IMR-90 (cell line): ENCODE measurements at regions not wholly inside any gene's neighbourhood (a gene's known extent, or its start where the extent isn't known, plus 50 kb on each side); places are given as distances from the start of the nearest gene placed in this dataset.

Experiments used
- CEBPB ChIP-seq: IDR thresholded peaks from 2 replicates; pipeline ENCODE4 v1.6.1; 2012; ENCODE audit warnings: low read depth, low read length, improper control_type of control experiment
- FOS ChIP-seq: fragments of 150-350 bp; IDR thresholded peaks from 2 replicates; pipeline ENCODE4 v1.6.1; 2016; ENCODE audit warnings: low read depth, low read length
- MAFK ChIP-seq: IDR thresholded peaks from 2 replicates; pipeline ENCODE4 v1.6.1; 2012; ENCODE audit warnings: low read depth, low read length, improper control_type of control experiment
- POLR2A ChIP-seq: IDR thresholded peaks from 2 replicates; pipeline ENCODE4 v1.6.1; 2012; ENCODE audit warnings: mild to moderate bottlenecking, low read depth, low read length
- RFX5 ChIP-seq: IDR thresholded peaks from 2 replicates; pipeline ENCODE4 v1.8.0; 2012; ENCODE audit warnings: low read depth, mild to moderate bottlenecking, low read length, moderate library complexity
- TF ChIP-seq, protein P1 (sequence below): conservative IDR thresholded peaks from 2 replicates; pipeline ENCODE4 v1.5.1; 2012; ENCODE audit warnings: mild to moderate bottlenecking, low read depth, low read length, improper control_type of control experiment
- TF ChIP-seq, protein P2 (sequence below): fragments of 150-350 bp; IDR thresholded peaks from 2 replicates; pipeline ENCODE4 v1.6.1; 2016; ENCODE audit warnings: low read depth, mild to moderate bottlenecking, low read length, moderate library complexity, borderline replicate concordance
- TF ChIP-seq, protein P3 (sequence below): fragments of 150-350 bp; IDR thresholded peaks from 2 replicates; pipeline ENCODE4 v1.6.1; 2017; ENCODE audit warnings: mild to moderate bottlenecking, antibody characterized with exemption, low read length, low read depth

DNA sequence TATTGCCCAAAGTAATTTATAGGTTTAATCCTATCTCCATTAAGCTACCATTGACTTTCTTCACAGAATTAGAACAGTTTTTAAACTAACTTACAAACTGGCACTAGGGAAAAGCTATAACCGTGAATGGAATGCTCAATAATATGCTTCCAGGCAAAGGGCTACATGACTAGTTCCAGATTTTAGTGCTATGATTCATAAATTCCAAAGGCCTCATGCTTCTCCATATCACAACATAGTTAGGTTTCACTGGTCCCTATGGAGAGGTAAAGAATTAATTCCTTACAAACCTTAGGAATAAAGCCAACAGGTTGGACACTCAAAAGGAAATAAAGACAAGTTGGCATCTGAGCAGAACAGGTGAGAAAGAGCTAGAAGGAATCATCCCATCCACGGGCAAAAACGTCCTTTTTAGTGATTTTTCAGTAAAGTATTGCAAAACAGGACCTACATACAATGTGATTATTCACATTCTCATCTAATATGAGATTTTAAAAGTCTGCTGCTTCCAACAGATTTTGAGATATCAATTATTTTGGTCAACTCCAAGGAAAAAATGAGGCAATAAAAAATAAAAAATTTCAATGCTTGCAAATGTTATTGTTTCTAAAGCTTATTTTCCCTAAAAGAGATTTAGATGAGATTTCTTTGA is 97.0 kb upstream of the TARS1 start:
- TF ChIP-seq, protein P1, sequence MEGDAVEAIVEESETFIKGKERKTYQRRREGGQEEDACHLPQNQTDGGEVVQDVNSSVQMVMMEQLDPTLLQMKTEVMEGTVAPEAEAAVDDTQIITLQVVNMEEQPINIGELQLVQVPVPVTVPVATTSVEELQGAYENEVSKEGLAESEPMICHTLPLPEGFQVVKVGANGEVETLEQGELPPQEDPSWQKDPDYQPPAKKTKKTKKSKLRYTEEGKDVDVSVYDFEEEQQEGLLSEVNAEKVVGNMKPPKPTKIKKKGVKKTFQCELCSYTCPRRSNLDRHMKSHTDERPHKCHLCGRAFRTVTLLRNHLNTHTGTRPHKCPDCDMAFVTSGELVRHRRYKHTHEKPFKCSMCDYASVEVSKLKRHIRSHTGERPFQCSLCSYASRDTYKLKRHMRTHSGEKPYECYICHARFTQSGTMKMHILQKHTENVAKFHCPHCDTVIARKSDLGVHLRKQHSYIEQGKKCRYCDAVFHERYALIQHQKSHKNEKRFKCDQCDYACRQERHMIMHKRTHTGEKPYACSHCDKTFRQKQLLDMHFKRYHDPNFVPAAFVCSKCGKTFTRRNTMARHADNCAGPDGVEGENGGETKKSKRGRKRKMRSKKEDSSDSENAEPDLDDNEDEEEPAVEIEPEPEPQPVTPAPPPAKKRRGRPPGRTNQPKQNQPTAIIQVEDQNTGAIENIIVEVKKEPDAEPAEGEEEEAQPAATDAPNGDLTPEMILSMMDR: no peak
- TF ChIP-seq, protein P2, sequence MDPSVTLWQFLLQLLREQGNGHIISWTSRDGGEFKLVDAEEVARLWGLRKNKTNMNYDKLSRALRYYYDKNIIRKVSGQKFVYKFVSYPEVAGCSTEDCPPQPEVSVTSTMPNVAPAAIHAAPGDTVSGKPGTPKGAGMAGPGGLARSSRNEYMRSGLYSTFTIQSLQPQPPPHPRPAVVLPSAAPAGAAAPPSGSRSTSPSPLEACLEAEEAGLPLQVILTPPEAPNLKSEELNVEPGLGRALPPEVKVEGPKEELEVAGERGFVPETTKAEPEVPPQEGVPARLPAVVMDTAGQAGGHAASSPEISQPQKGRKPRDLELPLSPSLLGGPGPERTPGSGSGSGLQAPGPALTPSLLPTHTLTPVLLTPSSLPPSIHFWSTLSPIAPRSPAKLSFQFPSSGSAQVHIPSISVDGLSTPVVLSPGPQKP: no peak
- TF ChIP-seq CEBPB (peak; percentile 47; the same call in 1 of the 2 replicates), POLR2A (no peak), RFX5 (no peak), MAFK (no peak), FOS (peak; percentile 39; the same call in 1 of the 2 replicates)
- TF ChIP-seq, protein P3, sequence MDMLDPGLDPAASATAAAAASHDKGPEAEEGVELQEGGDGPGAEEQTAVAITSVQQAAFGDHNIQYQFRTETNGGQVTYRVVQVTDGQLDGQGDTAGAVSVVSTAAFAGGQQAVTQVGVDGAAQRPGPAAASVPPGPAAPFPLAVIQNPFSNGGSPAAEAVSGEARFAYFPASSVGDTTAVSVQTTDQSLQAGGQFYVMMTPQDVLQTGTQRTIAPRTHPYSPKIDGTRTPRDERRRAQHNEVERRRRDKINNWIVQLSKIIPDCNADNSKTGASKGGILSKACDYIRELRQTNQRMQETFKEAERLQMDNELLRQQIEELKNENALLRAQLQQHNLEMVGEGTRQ: no peak
